IMR-90 (cell line): ENCODE measurements at regions not wholly inside any gene's neighbourhood (a gene's known extent, or its start where the extent isn't known, plus 50 kb on each side); places are given as distances from the start of the nearest gene placed in this dataset.

Experiments used
- ATAC-seq: fragments of 200-7000 bp; cut with Tn5 transposase; 2 replicates; pipeline ENCODE4 v1.9.1; 2020; ENCODE audit warnings: low read depth, mild to moderate bottlenecking, moderate library complexity
- BruUV-seq: library from RNA; stranded (reverse); fragments of 400-500 nt; replicated peaks from 2 replicates; lab custom pipeline; 2021; lab: Mats Ljungman, UMichigan
- CTCF ChIA-PET: fragments of 300-600 bp; formaldehyde crosslinking; extraction: SDS; loops from one replicate; lab custom pipeline; 2021; ENCODE audit warnings: antibody characterized with exemption; lab: Yijun Ruan, JAX
- POLR2A ChIA-PET: fragments of 300-600 bp; sonication (Branson Sonifier 250); formaldehyde crosslinking; loops from one replicate; lab custom pipeline; 2022; ENCODE audit warnings: antibody characterized with exemption; ENCODE audit not compliant: unreplicated experiment; lab: Charles Lee
- DNase-seq: peaks from one replicate; pipeline ENCODE4 v3.0.0; 2013
- H2AFZ ChIP-seq: replicated peaks from 2 replicates; pipeline ENCODE3; 2013; ENCODE audit warnings: low read length, mild to moderate bottlenecking; ENCODE audit not compliant: poor library complexity
- H2AK5ac ChIP-seq: 2 replicates; pipeline ENCODE4 v1.6.1; 2013; ENCODE audit warnings: low read depth, low read length, inconsistent platforms
- H2AK9ac ChIP-seq: replicated peaks from 2 replicates; pipeline ENCODE3; 2013; ENCODE audit warnings: mild to moderate bottlenecking, low read depth, low read length, moderate library complexity; ENCODE audit not compliant: poor library complexity
- H2BK120ac ChIP-seq: 2 replicates; pipeline ENCODE4 v1.6.1; 2013; ENCODE audit warnings: low read depth, low read length, inconsistent platforms
- H2BK15ac ChIP-seq: 3 replicates; pipeline ENCODE4 v1.6.1; 2013; ENCODE audit warnings: low read depth, low read length, inconsistent platforms
- H2BK20ac ChIP-seq: 2 replicates; pipeline ENCODE4 v1.6.1; 2013; ENCODE audit warnings: low read depth, mild to moderate bottlenecking, inconsistent platforms, low read length, moderate library complexity
- H2BK5ac ChIP-seq: 2 replicates; pipeline ENCODE4 v1.6.1; 2013; ENCODE audit warnings: mild to moderate bottlenecking, low read depth, low read length, inconsistent platforms; ENCODE audit not compliant: poor library complexity, severe bottlenecking
- H3K14ac ChIP-seq: replicated peaks from 2 replicates; pipeline ENCODE4 v1.6.1; 2013; ENCODE audit warnings: low read depth, low read length, inconsistent platforms
- H3K18ac ChIP-seq: 2 replicates; pipeline ENCODE4 v1.6.1; 2013; ENCODE audit warnings: low read depth, low read length, control low read depth
- H3K23ac ChIP-seq: 2 replicates; pipeline ENCODE4 v1.6.1; 2013; ENCODE audit warnings: low read depth, low read length, inconsistent platforms
- H3K27ac ChIP-seq: 2 replicates; pipeline ENCODE4 v1.5.1; 2013; ENCODE audit warnings: mild to moderate bottlenecking, control low read depth, low read length; ENCODE audit not compliant: insufficient read depth
- H3K27me3 ChIP-seq: 2 replicates; pipeline ENCODE4 v1.6.1; 2013; ENCODE audit warnings: low read length; ENCODE audit not compliant: control insufficient read depth, insufficient read depth
- H3K36me3 ChIP-seq: 2 replicates; pipeline ENCODE4 v1.6.1; 2013; ENCODE audit warnings: low read length, mixed read lengths; ENCODE audit not compliant: control insufficient read depth, insufficient read depth
- H3K4ac ChIP-seq: 2 replicates; pipeline ENCODE4 v1.6.1; 2013; ENCODE audit warnings: low read depth, low read length, inconsistent platforms
- H3K4me1 ChIP-seq: 2 replicates; pipeline ENCODE4 v1.6.1; 2013; ENCODE audit warnings: low read length, mixed read lengths; ENCODE audit not compliant: control insufficient read depth, insufficient read depth
- H3K4me2 ChIP-seq: 2 replicates; pipeline ENCODE4 v1.6.1; 2013; ENCODE audit warnings: low read depth, mild to moderate bottlenecking, control low read depth, low read length, moderate library complexity
- H3K4me3 ChIP-seq: 2 replicates; pipeline ENCODE4 v1.5.1; 2013; ENCODE audit warnings: low read depth, mild to moderate bottlenecking, control low read depth, low read length, moderate library complexity; ENCODE audit not compliant: insufficient read depth
- H3K56ac ChIP-seq: 2 replicates; pipeline ENCODE4 v1.6.1; 2013; ENCODE audit warnings: low read length, inconsistent platforms; ENCODE audit not compliant: insufficient read depth; ENCODE audit errors: extremely low read depth
- H3K79me1 ChIP-seq, 2 experiments: 2 replicates each; pipeline ENCODE4 v1.6.1; 2013; ENCODE audit warnings: low read length in 2 of 2, inconsistent platforms in 1 of 2, low read depth in 1 of 2
- H3K9ac ChIP-seq: 2 replicates; pipeline ENCODE4 v1.6.1; 2013; ENCODE audit warnings: low read depth, low read length, control low read depth
- H3K9me1 ChIP-seq: 2 replicates; pipeline ENCODE4 v1.6.1; 2013; ENCODE audit warnings: low read length, inconsistent platforms; ENCODE audit not compliant: insufficient read depth
- H3K9me3 ChIP-seq: 2 replicates; pipeline ENCODE4 v1.6.1; 2013; ENCODE audit warnings: low read length; ENCODE audit not compliant: control insufficient read depth, insufficient read depth
- H4K20me1 ChIP-seq: 2 replicates; pipeline ENCODE4 v1.6.1; 2013; ENCODE audit warnings: low read length, inconsistent platforms; ENCODE audit not compliant: insufficient read depth
- H4K5ac ChIP-seq: 2 replicates; pipeline ENCODE4 v1.6.1; 2013; ENCODE audit warnings: mild to moderate bottlenecking, low read depth, low read length, control low read depth
- H4K8ac ChIP-seq, 2 experiments: 2 replicates each; pipeline ENCODE4 v1.6.1; 2013; ENCODE audit warnings: low read depth in 2 of 2, low read length in 2 of 2, control low read depth in 1 of 2, inconsistent platforms in 1 of 2
- H4K91ac ChIP-seq: 2 replicates; pipeline ENCODE4 v1.6.1; 2013; ENCODE audit warnings: low read depth, low read length, inconsistent platforms; ENCODE audit not compliant: insufficient read depth
- BHLHE40 ChIP-seq: fragments of 150-350 bp; IDR thresholded peaks from 2 replicates; pipeline ENCODE4 v1.6.1; 2016; ENCODE audit warnings: mild to moderate bottlenecking, low read depth, low read length
- CEBPB ChIP-seq: IDR thresholded peaks from 2 replicates; pipeline ENCODE4 v1.6.1; 2012; ENCODE audit warnings: low read depth, low read length, improper control_type of control experiment
- CHD1 ChIP-seq: IDR thresholded peaks from 2 replicates; pipeline ENCODE4 v1.6.1; 2012; ENCODE audit warnings: low read depth, low read length, improper control_type of control experiment
- CTCF ChIP-seq: conservative IDR thresholded peaks from 2 replicates; pipeline ENCODE4 v1.5.1; 2012; ENCODE audit warnings: mild to moderate bottlenecking, low read depth, low read length, improper control_type of control experiment
- ELK1 ChIP-seq: fragments of 150-350 bp; IDR thresholded peaks from 2 replicates; pipeline ENCODE4 v1.6.1; 2016; ENCODE audit warnings: low read depth, mild to moderate bottlenecking, low read length, moderate library complexity, borderline replicate concordance
- FOS ChIP-seq: fragments of 150-350 bp; IDR thresholded peaks from 2 replicates; pipeline ENCODE4 v1.6.1; 2016; ENCODE audit warnings: low read depth, low read length
- MAFK ChIP-seq: IDR thresholded peaks from 2 replicates; pipeline ENCODE4 v1.6.1; 2012; ENCODE audit warnings: low read depth, low read length, improper control_type of control experiment
- MAZ ChIP-seq: IDR thresholded peaks from 2 replicates; pipeline ENCODE4 v1.6.1; 2012; ENCODE audit warnings: low read depth, mild to moderate bottlenecking, low read length, improper control_type of control experiment, moderate library complexity, borderline replicate concordance
- MXI1 ChIP-seq: IDR thresholded peaks from 2 replicates; pipeline ENCODE4 v1.6.1; 2012; ENCODE audit warnings: low read depth, mild to moderate bottlenecking, low read length, moderate library complexity, borderline replicate concordance
- NFE2L2 ChIP-seq: fragments of 150-350 bp; IDR thresholded peaks from 2 replicates; pipeline ENCODE4 v1.6.1; 2016; ENCODE audit warnings: low read depth, mild to moderate bottlenecking, low read length
- POLR2A ChIP-seq: IDR thresholded peaks from 2 replicates; pipeline ENCODE4 v1.6.1; 2012; ENCODE audit warnings: mild to moderate bottlenecking, low read depth, low read length
- RAD21 ChIP-seq: IDR thresholded peaks from 2 replicates; pipeline ENCODE4 v1.6.1; 2012; ENCODE audit warnings: low read length, improper control_type of control experiment
- RCOR1 ChIP-seq: IDR thresholded peaks from 2 replicates; pipeline ENCODE4 v1.6.1; 2012; ENCODE audit warnings: mild to moderate bottlenecking, low read length, improper control_type of control experiment; ENCODE audit not compliant: insufficient replicate concordance
- RFX5 ChIP-seq: IDR thresholded peaks from 2 replicates; pipeline ENCODE4 v1.8.0; 2012; ENCODE audit warnings: low read depth, mild to moderate bottlenecking, low read length, moderate library complexity
- SMC3 ChIP-seq: fragments of 150-350 bp; IDR thresholded peaks from 2 replicates; pipeline ENCODE4 v1.6.1; 2016; ENCODE audit warnings: low read depth, mild to moderate bottlenecking, antibody characterized with exemption, low read length, moderate library complexity
- USF2 ChIP-seq: fragments of 150-350 bp; IDR thresholded peaks from 2 replicates; pipeline ENCODE4 v1.6.1; 2017; ENCODE audit warnings: mild to moderate bottlenecking, antibody characterized with exemption, low read length, low read depth
- WGBS, 2 experiments: methylation state at CpG; one replicate each; pipeline versions ENCODE4 v1.1.5 to v1.1.7; 2013; ENCODE audit warnings: missing lambda C conversion rate in 2 of 2; ENCODE audit not compliant: insufficient read length in 1 of 2; ENCODE audit errors: extremely low coverage in 2 of 2; 5-methylcytosine and 5-hydroxymethylcytosine counted together
- dilution Hi-C: fragments of 300-500 bp; cut with HindIII; formaldehyde crosslinking; loops from one replicate; pipeline ENCODE4 v1.14.3; 2018; ENCODE audit warnings: low sequenced_read_pairs; ENCODE audit not compliant: unreplicated experiment
- in situ Hi-C: fragments of 300-500 bp; cut with MboI; formaldehyde crosslinking; loops from 3 replicates; pipeline ENCODE4 v1.14.3; 2019; ENCODE audit warnings: low sequenced_read_pairs, inconsistent platforms, mixed read lengths
- intact Hi-C: fragments of 100-400 bp; cut with micrococcal nuclease; formaldehyde crosslinking; loops from 2 replicates; pipeline ENCODE4 v1.10.0; 2022

- BruUV-seq = no TSS peak
- H3K36me3 ChIP-seq = no peaks in the 10 kb centered on the region
- intact Hi-C loops (no loop called here), dilution Hi-C loops (no loop called here), in situ Hi-C loops (no loop called here)
- H3K4me2 ChIP-seq = no peak overlapping the region
- H3K56ac ChIP-seq = no peak overlapping the region
- WGBS, 2 experiments = 46% methylated on average over 3 of the region's 18 CpGs; no CpG with 5 or more reads in 1 of the 2 experiments
- H3K4me1 ChIP-seq = peaks cover 3% of the 10 kb centered on the region; the same call in 1 of the 2 replicates
- H3K18ac ChIP-seq = no peak overlapping the region
- no peak overlapping the region for H3K4ac ChIP-seq
- H4K91ac ChIP-seq = no peak overlapping the region
- POLR2A ChIA-PET = no interaction called here
- no peak overlapping the region for H2AK9ac ChIP-seq
- no peak overlapping the region; a peak in 1 of 4 replicates for H4K8ac ChIP-seq
- peaks cover 22% of the 10 kb centered on the region for H3K9me1 ChIP-seq
- H2BK120ac ChIP-seq = no peak overlapping the region
- no peak overlapping the region for H2BK5ac ChIP-seq
- no peak for ATAC-seq
- peak overlapping the region; percentile 76 for H2AFZ ChIP-seq
- no peak overlapping the region for H4K5ac ChIP-seq
- no peak overlapping the region for H2BK20ac ChIP-seq
- H3K27me3 ChIP-seq = no peaks in the 10 kb centered on the region
- H4K20me1 ChIP-seq = no peaks in the 10 kb centered on the region
- H3K14ac ChIP-seq = no peak overlapping the region
- no peak overlapping the region for H2BK15ac ChIP-seq
- no peaks in the 10 kb centered on the region for H3K79me1 ChIP-seq
- no peak overlapping the region for H2AK5ac ChIP-seq
- H3K9ac ChIP-seq = no peak overlapping the region
- peak; percentile 23 for DNase-seq
- no peak overlapping the region for H3K27ac ChIP-seq
- H3K4me3 ChIP-seq = no peak overlapping the region
- H3K23ac ChIP-seq = no peak overlapping the region
- TF ChIP-seq NFE2L2 (no peak), RAD21 (no peak), POLR2A (no peak), FOS (no peak), RCOR1 (no peak), MXI1 (no peak), BHLHE40 (no peak), USF2 (no peak), MAFK (no peak), CEBPB (no peak), CTCF (no peak), CHD1 (no peak), SMC3 (no peak), MAZ (no peak), ELK1 (no peak), RFX5 (no peak)
- CTCF ChIA-PET = no interaction called here
- H3K9me3 ChIP-seq = no peaks in the 10 kb centered on the region
Observed at GRCh38 chr2:8594731-8595427, 87.0 kb upstream of the ID2 start.
